Coronary artery (tissue), 2 donors: ENCODE measurements at regions not wholly inside any gene's neighbourhood (a gene's known extent, or its start where the extent isn't known, plus 50 kb on each side); places are given as distances from the start of the nearest gene placed in this dataset.

Experiments
- DNase-seq: peaks from one replicate; pipeline ENCODE4 v3.0.0-alpha.2; 2017; ENCODE audit warnings: low spot score
- H3K27ac ChIP-seq, 2 donors: fragments of 200-600 bp; sonication (generic); one replicate each; pipeline ENCODE4 v1.5.1; 2016 to 2019
- H3K4me3 ChIP-seq: fragments of 200-600 bp; sonication (generic); 2 replicates; pipeline ENCODE4 v1.5.1; 2016; ENCODE audit warnings: mild to moderate bottlenecking, moderate library complexity
- TF ChIP-seq, protein P1 (sequence below): fragments of 200-600 bp; sonication (generic); IDR thresholded peaks from one replicate; pipeline ENCODE4 v1.5.1; 2019; ENCODE audit warnings: antibody characterized with exemption

GRCh38 chr20:7667194-7667593 lies 273.1 kb downstream of the HAO1 start:
- no peak for DNase-seq
- TF ChIP-seq, protein P1, sequence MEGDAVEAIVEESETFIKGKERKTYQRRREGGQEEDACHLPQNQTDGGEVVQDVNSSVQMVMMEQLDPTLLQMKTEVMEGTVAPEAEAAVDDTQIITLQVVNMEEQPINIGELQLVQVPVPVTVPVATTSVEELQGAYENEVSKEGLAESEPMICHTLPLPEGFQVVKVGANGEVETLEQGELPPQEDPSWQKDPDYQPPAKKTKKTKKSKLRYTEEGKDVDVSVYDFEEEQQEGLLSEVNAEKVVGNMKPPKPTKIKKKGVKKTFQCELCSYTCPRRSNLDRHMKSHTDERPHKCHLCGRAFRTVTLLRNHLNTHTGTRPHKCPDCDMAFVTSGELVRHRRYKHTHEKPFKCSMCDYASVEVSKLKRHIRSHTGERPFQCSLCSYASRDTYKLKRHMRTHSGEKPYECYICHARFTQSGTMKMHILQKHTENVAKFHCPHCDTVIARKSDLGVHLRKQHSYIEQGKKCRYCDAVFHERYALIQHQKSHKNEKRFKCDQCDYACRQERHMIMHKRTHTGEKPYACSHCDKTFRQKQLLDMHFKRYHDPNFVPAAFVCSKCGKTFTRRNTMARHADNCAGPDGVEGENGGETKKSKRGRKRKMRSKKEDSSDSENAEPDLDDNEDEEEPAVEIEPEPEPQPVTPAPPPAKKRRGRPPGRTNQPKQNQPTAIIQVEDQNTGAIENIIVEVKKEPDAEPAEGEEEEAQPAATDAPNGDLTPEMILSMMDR: no peak
- no peak overlapping the region for H3K4me3 ChIP-seq
- no peak overlapping the region for H3K27ac ChIP-seq

DNA sequence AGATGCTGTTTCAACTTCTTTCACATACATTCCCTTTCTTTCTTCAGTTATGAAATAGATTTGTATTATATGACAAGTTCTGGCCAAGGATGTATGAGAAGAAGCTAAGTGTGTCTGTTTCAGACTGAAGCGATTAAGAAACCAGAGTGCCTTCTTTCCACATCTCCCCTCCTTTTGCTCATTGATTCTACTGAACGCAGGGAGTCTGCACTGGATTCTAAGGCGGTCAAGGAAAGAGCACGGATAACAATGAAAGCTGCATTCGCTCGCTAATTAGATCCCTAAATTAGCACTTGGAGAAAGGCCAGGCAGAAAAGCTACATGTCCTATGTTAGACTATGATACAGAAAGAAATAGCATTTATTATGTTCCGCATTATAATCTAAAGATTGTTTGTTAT lies 267.7 kb downstream of the HAO1 start:
- TF ChIP-seq, protein P1: no peak
- Histone ChIP-seq H3K27ac (no peak overlapping the region), H3K4me3 (no peak overlapping the region)
- no peak for DNase-seq

DNA sequence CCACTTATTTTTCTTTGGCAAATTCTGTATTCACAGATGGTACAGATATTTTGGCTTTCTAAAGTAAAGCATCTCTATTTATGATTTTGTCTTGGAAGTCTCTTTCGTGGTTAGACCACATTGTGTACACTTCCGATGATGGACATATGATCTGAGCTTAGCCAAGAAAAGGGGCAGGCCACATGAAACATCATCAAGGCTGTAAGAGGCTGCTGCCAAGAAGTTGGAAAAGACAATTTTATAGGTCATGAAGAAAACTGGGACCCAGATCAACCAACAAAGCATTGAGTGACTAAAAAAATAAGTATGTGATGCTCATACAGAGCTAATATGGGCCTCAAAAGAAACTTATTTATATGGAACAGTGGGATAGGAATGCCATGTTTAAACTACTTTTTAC lies 266.4 kb downstream of the HAO1 start:
- TF ChIP-seq, protein P1: no peak

DNA sequence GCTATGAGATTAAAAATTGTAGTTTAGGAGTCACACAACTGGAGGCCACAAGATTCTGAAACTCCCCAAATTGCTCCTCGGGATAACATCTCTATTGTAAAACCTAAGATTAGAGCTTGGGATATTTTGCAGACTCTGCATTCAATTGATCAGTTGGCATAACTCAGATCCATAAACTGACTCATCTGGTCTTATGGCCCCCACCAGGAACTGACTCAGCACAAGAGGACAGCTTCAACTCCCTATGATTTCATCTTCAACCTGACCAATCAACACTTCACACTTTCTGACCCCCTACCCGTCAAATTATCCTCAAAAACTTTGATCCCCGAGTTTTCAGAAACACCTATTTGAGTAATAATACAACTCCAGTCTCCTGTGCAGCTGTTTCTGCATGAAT lies 257.3 kb downstream of the HAO1 start:
- H3K4me3 ChIP-seq: no peak overlapping the region
- TF ChIP-seq, protein P1: no peak
- no peak for DNase-seq

More for the DNA sequence above, 266.4 kb downstream of the HAO1 start:
- DNase-seq: no peak
- H3K27ac ChIP-seq: no peak overlapping the region
- H3K4me3 ChIP-seq: no peak overlapping the region

GRCh38 chr20:7687065-7687464 lies 253.2 kb downstream of the HAO1 start:
- Histone ChIP-seq H3K27ac (no peak overlapping the region), H3K4me3 (no peak overlapping the region)
- TF ChIP-seq, protein P1: no peak
- no peak for DNase-seq

More for the DNA sequence above, 257.3 kb downstream of the HAO1 start:
- H3K27ac ChIP-seq: no peak overlapping the region

GRCh38 chr20:7689151-7689550 lies 251.1 kb downstream of the HAO1 start:
- H3K4me3 ChIP-seq: no peak overlapping the region
- DNase-seq: no peak
- no peak overlapping the region for H3K27ac ChIP-seq
- TF ChIP-seq, protein P1: no peak

DNA sequence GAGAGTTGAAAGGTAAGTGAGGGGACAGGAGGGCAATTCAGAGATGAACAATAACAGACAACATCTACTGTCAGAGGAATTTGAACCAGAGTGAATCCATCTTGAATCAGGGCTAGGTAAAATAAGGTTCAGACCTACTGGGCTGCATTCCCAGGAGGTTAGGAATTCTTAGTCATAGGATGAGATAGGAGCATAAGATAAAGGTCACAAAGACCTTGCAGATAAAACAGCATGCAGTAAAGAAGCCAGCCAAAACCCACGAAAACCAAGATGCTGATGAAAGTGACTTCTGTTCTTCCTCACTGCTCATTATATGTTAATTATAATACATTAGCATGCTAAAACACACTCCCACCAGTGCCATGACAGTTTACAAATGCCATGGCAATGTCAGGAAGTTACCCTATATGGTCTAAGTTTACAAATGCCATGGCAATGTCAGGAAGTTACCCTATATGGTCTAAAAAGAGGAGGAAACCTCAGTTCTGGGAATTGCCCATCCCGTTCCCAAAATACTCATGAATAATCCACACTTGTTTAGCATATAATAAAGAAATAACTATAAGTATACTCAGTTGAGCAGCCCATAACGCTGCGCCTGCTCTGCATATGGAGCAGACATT lies 248.5 kb downstream of the HAO1 start:
- no peak overlapping the region for H3K4me3 ChIP-seq
- TF ChIP-seq, protein P1: no peak

More for the DNA sequence above, 248.5 kb downstream of the HAO1 start:
- DNase-seq: no peak
- no peak overlapping the region for H3K27ac ChIP-seq
